ENCODE measurements at regions not wholly inside any gene's neighbourhood (a gene's known extent, or its start where the extent isn't known, plus 50 kb on each side); places are given as distances from the start of the nearest gene placed in this dataset.

DNA sequence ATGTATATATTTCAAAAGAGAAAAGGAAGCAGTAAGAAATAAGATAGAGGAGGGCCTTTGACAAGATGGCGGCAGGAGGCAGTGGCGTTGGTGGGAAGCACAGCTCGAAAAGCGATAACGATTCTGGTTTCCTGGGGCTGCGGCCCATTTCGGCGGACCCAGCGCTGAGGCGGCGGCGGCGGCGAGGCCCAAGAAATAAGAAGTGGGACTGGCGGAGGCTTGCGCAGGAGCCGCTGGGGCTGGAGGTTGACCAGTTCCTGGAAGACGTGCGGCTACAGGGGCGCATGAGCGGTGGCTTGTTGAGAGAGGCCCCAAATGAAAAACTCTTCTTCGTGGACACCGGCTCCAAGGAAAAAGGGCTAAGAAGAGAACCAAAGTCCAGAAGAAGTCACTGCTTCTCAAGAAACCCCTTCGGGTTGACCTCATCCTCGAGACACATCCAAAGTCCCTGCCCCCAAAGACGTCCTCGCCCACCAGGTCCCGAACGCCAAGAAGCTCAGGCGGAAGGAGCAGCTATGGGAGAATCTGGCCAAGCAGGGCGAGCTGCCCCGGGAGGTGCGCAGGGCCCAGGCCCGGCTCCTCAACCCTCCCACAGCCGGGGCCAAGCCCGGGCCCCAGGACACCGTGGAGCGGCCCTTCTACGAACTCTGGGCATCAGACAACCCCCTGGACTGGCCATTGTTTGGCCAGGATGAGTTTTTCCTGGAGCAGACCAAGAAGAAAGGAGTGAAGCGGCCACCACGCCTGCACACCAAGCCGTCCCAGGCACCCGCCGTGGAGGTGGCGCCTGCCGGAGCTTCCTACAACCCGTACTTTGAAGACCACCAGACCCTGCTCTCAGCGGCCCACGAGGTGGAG lies 624.3 kb downstream of the MCTP2 start:
- ATAC-seq (ENCODE audit: insufficient read depth, low read depth) (no peak), DNase-seq (no peak)
- no peak overlapping the region for H3K27ac ChIP-seq (ENCODE audit: low read length)
- no peaks in the 10 kb centered on the region for H3K36me3 ChIP-seq (ENCODE audit: insufficient read depth, low read length)
- TF ChIP-seq, protein P1, sequence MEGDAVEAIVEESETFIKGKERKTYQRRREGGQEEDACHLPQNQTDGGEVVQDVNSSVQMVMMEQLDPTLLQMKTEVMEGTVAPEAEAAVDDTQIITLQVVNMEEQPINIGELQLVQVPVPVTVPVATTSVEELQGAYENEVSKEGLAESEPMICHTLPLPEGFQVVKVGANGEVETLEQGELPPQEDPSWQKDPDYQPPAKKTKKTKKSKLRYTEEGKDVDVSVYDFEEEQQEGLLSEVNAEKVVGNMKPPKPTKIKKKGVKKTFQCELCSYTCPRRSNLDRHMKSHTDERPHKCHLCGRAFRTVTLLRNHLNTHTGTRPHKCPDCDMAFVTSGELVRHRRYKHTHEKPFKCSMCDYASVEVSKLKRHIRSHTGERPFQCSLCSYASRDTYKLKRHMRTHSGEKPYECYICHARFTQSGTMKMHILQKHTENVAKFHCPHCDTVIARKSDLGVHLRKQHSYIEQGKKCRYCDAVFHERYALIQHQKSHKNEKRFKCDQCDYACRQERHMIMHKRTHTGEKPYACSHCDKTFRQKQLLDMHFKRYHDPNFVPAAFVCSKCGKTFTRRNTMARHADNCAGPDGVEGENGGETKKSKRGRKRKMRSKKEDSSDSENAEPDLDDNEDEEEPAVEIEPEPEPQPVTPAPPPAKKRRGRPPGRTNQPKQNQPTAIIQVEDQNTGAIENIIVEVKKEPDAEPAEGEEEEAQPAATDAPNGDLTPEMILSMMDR (IDR thresholded peaks at IDR 0.05; ENCODE audit: borderline replicate concordance, extremely low read depth, low read length, poor library complexity, severe bottlenecking), result no peak
- H3K9me3 ChIP-seq (ENCODE audit: insufficient read depth, low read length, severe bottlenecking), result no peaks in the 10 kb centered on the region
- H3K79me2 ChIP-seq (ENCODE audit: insufficient read depth, low read length), result no peaks in the 10 kb centered on the region
- H3K4me1 ChIP-seq (ENCODE audit: insufficient read depth, low read length), result no peaks in the 10 kb centered on the region
- no peaks in the 10 kb centered on the region for H3K27me3 ChIP-seq (ENCODE audit: insufficient read depth, low read length, poor library complexity)
- no peak overlapping the region for H2AFZ ChIP-seq (ENCODE audit: low read depth, low read length)
- no peak overlapping the region for H3K4me3 ChIP-seq (ENCODE audit: low read depth in 1 of 2, low read length in 2 of 2)
- H3K9ac ChIP-seq (ENCODE audit: low read depth, low read length), result no peak overlapping the region
- H3K4me2 ChIP-seq (ENCODE audit: insufficient read depth, low read length), result no peak overlapping the region
- no peaks in the 10 kb centered on the region for H4K20me1 ChIP-seq (ENCODE audit: insufficient read depth, low read length)

DNA sequence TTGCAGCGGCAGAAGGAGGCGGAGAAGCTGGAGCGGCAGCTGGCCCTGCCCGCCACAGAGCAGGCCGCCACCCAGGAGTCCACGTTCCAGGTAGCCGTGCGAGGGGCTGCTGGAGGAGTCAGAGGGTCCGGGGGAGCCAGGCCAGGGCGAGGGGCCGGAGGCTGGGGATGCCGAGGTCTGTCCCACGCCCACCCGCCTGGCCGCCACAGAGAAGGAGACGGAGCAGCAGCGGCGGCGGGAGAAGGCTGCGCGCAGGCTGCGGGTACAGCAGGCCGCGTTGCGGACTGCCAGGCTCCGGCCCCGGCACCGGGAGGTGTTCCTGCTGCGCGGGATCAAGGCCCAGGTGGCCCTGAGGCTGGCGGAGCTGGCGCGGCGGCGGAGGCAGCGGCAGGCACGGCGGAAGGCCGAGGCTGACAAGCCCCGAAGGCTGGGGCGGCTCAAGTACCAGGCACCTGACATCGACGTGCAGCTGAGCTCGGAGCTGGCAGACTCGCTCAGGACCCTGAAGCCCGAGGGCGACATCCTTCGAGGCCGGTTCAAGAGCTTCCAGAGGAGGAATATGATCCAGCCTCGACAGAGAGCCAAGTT lies 625.0 kb downstream of the MCTP2 start:
- H3K9ac ChIP-seq (ENCODE audit: low read depth, low read length), result no peak overlapping the region
- no peaks in the 10 kb centered on the region for H3K4me1 ChIP-seq (ENCODE audit: insufficient read depth, low read length)
- H2AFZ ChIP-seq (ENCODE audit: low read depth, low read length), result no peak overlapping the region
- TF ChIP-seq, protein P1 (IDR thresholded peaks at IDR 0.05; ENCODE audit: borderline replicate concordance, extremely low read depth, low read length, poor library complexity, severe bottlenecking), result no peak
- no peak for TF ChIP-seq EZH2 (IDR thresholded peaks at IDR 0.05; ENCODE audit: borderline replicate concordance, low read depth, low read length, severe bottlenecking)
- DNase-seq, result no peak
- no peaks in the 10 kb centered on the region for H3K79me2 ChIP-seq (ENCODE audit: insufficient read depth, low read length)
- H3K4me2 ChIP-seq (ENCODE audit: insufficient read depth, low read length), result no peak overlapping the region
- no peak for ATAC-seq (ENCODE audit: insufficient read depth, low read depth)
- H3K9me3 ChIP-seq (ENCODE audit: insufficient read depth, low read length, severe bottlenecking), result no peaks in the 10 kb centered on the region
- no peaks in the 10 kb centered on the region for H3K36me3 ChIP-seq (ENCODE audit: insufficient read depth, low read length)
- H4K20me1 ChIP-seq (ENCODE audit: insufficient read depth, low read length), result no peaks in the 10 kb centered on the region
- no peak overlapping the region for H3K4me3 ChIP-seq (ENCODE audit: low read depth in 1 of 2, low read length in 2 of 2)
- no peaks in the 10 kb centered on the region for H3K27me3 ChIP-seq (ENCODE audit: insufficient read depth, low read length, poor library complexity)
- no peak overlapping the region for H3K27ac ChIP-seq (ENCODE audit: low read length)

DNA sequence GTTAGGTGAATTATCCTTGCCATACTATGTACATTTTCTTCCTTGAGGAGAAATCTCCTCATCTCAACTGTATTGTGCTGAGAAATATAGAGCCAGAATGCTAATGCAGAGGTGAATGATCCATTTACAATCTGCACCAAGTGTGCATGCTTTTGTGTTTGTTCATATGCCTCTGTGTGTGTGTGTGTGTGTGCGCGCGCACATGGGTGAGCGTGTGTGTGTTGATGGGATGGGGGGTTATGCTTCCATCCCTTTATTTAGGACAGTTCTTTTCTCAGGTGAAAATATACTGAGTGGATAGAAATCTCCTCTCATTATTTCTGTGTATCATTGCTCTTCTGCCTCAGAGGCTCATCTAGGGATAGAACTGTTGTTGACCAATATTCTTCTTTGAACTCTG lies 626.1 kb downstream of the MCTP2 start:
- H2AFZ ChIP-seq (ENCODE audit: low read depth, low read length), result no peak overlapping the region
- H3K36me3 ChIP-seq (ENCODE audit: insufficient read depth, low read length), result no peaks in the 10 kb centered on the region
- no peak for DNase-seq
- H3K9ac ChIP-seq (ENCODE audit: low read depth, low read length), result no peak overlapping the region
- no peak overlapping the region for H3K4me2 ChIP-seq (ENCODE audit: insufficient read depth, low read length)
- no peaks in the 10 kb centered on the region for H3K4me1 ChIP-seq (ENCODE audit: insufficient read depth, low read length)
- H4K20me1 ChIP-seq (ENCODE audit: insufficient read depth, low read length), result no peaks in the 10 kb centered on the region
- H3K4me3 ChIP-seq (ENCODE audit: low read depth in 1 of 2, low read length in 2 of 2), result no peak overlapping the region
- ATAC-seq (ENCODE audit: insufficient read depth, low read depth), result no peak
- no peaks in the 10 kb centered on the region for H3K27me3 ChIP-seq (ENCODE audit: insufficient read depth, low read length, poor library complexity)
- no peaks in the 10 kb centered on the region for H3K79me2 ChIP-seq (ENCODE audit: insufficient read depth, low read length)
- no peak overlapping the region for H3K27ac ChIP-seq (ENCODE audit: low read length)
- H3K9me3 ChIP-seq (ENCODE audit: insufficient read depth, low read length, severe bottlenecking), result no peaks in the 10 kb centered on the region
- TF ChIP-seq EZH2 (IDR thresholded peaks at IDR 0.05; ENCODE audit: borderline replicate concordance, low read depth, low read length, severe bottlenecking), result no peak
- TF ChIP-seq, protein P1 (IDR thresholded peaks at IDR 0.05; ENCODE audit: borderline replicate concordance, extremely low read depth, low read length, poor library complexity, severe bottlenecking), result no peak
